H1 (cell line): ENCODE measurements at regions not wholly inside any gene's neighbourhood (a gene's known extent, or its start where the extent isn't known, plus 50 kb on each side); places are given as distances from the start of the nearest gene placed in this dataset.

ENCODE experiments used
- CTCF ChIA-PET: fragments of 300-600 bp; sonication (Branson Sonifier 250); formaldehyde crosslinking; loops from one replicate; lab custom pipeline; 2021; ENCODE audit not compliant: partially characterized antibody; lab: Charles Lee
- POLR2A ChIA-PET: fragments of 300-600 bp; sonication (Branson Sonifier 250); formaldehyde crosslinking; loops from one replicate; lab custom pipeline; 2021; ENCODE audit warnings: inconsistent platforms; ENCODE audit not compliant: partially characterized antibody; lab: Charles Lee
- DNase-seq, 2 experiments: peaks; one replicate each; pipeline versions ENCODE4 v3.0.0 to v3.0.0-alpha.2; 2010 to 2022; ENCODE audit warnings: low spot score in 2 of 2, low read depth in 1 of 2, mixed read lengths in 1 of 2
- FAIRE-seq: peaks from 2 replicates; lab custom pipeline; 2011; peaks lifted over from hg19 to GRCh38; lab: Jason Lieb, UNC
- H2AFZ ChIP-seq: 2 replicates; pipeline ENCODE4 v1.8.1; 2012; ENCODE audit warnings: low read length, inconsistent platforms
- H2AK5ac ChIP-seq: 2 replicates; pipeline ENCODE4 v1.6.1; 2013; ENCODE audit warnings: low read depth, low read length
- H2BK120ac ChIP-seq: replicated peaks from 2 replicates; pipeline ENCODE3; 2013; ENCODE audit warnings: low read depth, low read length, inconsistent platforms
- H2BK12ac ChIP-seq: 2 replicates; pipeline ENCODE4 v1.6.1; 2013; ENCODE audit warnings: low read depth, low read length
- H2BK15ac ChIP-seq: 2 replicates; pipeline ENCODE4 v1.6.1; 2013; ENCODE audit warnings: low read length
- H2BK20ac ChIP-seq: 2 replicates; pipeline ENCODE4 v1.6.1; 2013; ENCODE audit warnings: low read length
- H2BK5ac ChIP-seq: 2 replicates; pipeline ENCODE4 v1.6.1; 2013; ENCODE audit warnings: low read depth, low read length
- H3K14ac ChIP-seq: 2 replicates; pipeline ENCODE4 v1.6.1; 2013; ENCODE audit warnings: inconsistent platforms; ENCODE audit not compliant: insufficient read length
- H3K18ac ChIP-seq: 2 replicates; pipeline ENCODE4 v1.6.1; 2013; ENCODE audit warnings: low read length; ENCODE audit errors: extremely low read depth
- H3K23ac ChIP-seq: 2 replicates; pipeline ENCODE4 v1.6.1; 2013; ENCODE audit warnings: inconsistent platforms; ENCODE audit not compliant: insufficient read length
- H3K23me2 ChIP-seq: 2 replicates; pipeline ENCODE4 v1.6.1; 2013; ENCODE audit warnings: low read depth, low read length
- H3K27ac ChIP-seq: 2 replicates; pipeline ENCODE4 v1.6.1; 2011; ENCODE audit warnings: low read depth, low read length, inconsistent platforms
- H3K27me3 ChIP-seq, 4 experiments: replicated peaks in 1 of 4; 1 replicate in 1 of 4; 2 replicates in 3 of 4; pipeline versions ENCODE4 v1.6.1 to v1.8.1; 2011 to 2013; ENCODE audit warnings: low read length in 3 of 4, mild to moderate bottlenecking in 3 of 4, inconsistent platforms in 2 of 4, mixed read lengths in 2 of 4, moderate library complexity in 1 of 4; ENCODE audit not compliant: control insufficient read depth in 3 of 4, insufficient read depth in 3 of 4; ENCODE audit errors: extremely low read depth in 1 of 4
- H3K36me3 ChIP-seq, 4 experiments: 2 replicates each; pipeline versions ENCODE4 v1.6.1 to v1.8.1; 2011 to 2013; ENCODE audit warnings: mild to moderate bottlenecking in 4 of 4, low read length in 3 of 4, moderate library complexity in 2 of 4, control low read depth in 1 of 4, inconsistent platforms in 1 of 4; ENCODE audit not compliant: insufficient read depth in 4 of 4, control insufficient read depth in 2 of 4
- H3K4ac ChIP-seq: replicated peaks from 2 replicates; pipeline ENCODE3; 2013; ENCODE audit warnings: low read length, low read depth, mixed read lengths, inconsistent platforms; ENCODE audit not compliant: insufficient read length
- H3K4me1 ChIP-seq, 4 experiments: replicated peaks in 1 of 4; 1 replicate in 1 of 4; 2 replicates in 3 of 4; pipeline versions ENCODE4 v1.6.1 to v1.8.1; 2011 to 2013; ENCODE audit warnings: low read length in 3 of 4, inconsistent platforms in 2 of 4, mixed read lengths in 1 of 4; ENCODE audit not compliant: insufficient read depth in 4 of 4, control insufficient read depth in 3 of 4
- H3K4me2 ChIP-seq, 2 experiments: 2 replicates each; pipeline versions ENCODE4 v1.6.1 to v1.8.1; 2011 to 2013; ENCODE audit warnings: low read depth in 2 of 2, low read length in 2 of 2, control low read depth in 1 of 2, inconsistent platforms in 1 of 2, mild to moderate bottlenecking in 1 of 2; ENCODE audit not compliant: insufficient read depth in 1 of 2
- H3K4me3 ChIP-seq, 4 experiments: fragments of 200-600, 300-600 bp in 1 of 4; sonication (generic), shearing (Covaris generic), sonication (Bioruptor Twin) in 1 of 4; 2 replicates each; pipeline versions ENCODE4 v1.5.1 to v1.8.1; 2011 to 2016; ENCODE audit warnings: low read length in 4 of 4, low read depth in 3 of 4, control low read depth in 2 of 4, inconsistent platforms in 2 of 4, mild to moderate bottlenecking in 2 of 4, mixed read lengths in 1 of 4, moderate library complexity in 1 of 4; ENCODE audit not compliant: insufficient read depth in 2 of 4; ENCODE audit errors: extremely low read depth in 1 of 4
- H3K56ac ChIP-seq: replicated peaks from 2 replicates; pipeline ENCODE3; 2013; ENCODE audit warnings: low read depth, mild to moderate bottlenecking, mixed read lengths, low read length, inconsistent platforms; ENCODE audit not compliant: insufficient read length
- H3K79me1 ChIP-seq: 2 replicates; pipeline ENCODE4 v1.6.1; 2013; ENCODE audit warnings: low read depth, low read length, control low read depth
- H3K79me2 ChIP-seq, 2 experiments: 2 replicates each; pipeline versions ENCODE4 v1.6.1 to v1.8.1; 2012 to 2013; ENCODE audit warnings: low read length in 2 of 2, mild to moderate bottlenecking in 2 of 2, inconsistent platforms in 1 of 2; ENCODE audit not compliant: insufficient read depth in 2 of 2, control insufficient read depth in 1 of 2
- H3K9ac ChIP-seq, 4 experiments: replicated peaks in 1 of 4; 1 replicate in 1 of 4; 2 replicates in 3 of 4; pipeline versions ENCODE4 v1.6.1 to v1.8.1; 2011 to 2013; ENCODE audit warnings: low read depth in 3 of 4, low read length in 3 of 4, control low read depth in 2 of 4, mild to moderate bottlenecking in 2 of 4, moderate library complexity in 2 of 4, inconsistent platforms in 1 of 4; ENCODE audit errors: extremely low read depth in 1 of 4
- H3K9me3 ChIP-seq, 2 experiments: 2 replicates each; pipeline versions ENCODE4 v1.6.1 to v1.8.1; 2012 to 2013; ENCODE audit warnings: mild to moderate bottlenecking in 2 of 2, moderate library complexity in 2 of 2, control low read depth in 1 of 2, inconsistent platforms in 1 of 2, low read depth in 1 of 2, low read length in 1 of 2, mixed read lengths in 1 of 2; ENCODE audit not compliant: insufficient read depth in 2 of 2
- H4K20me1 ChIP-seq, 2 experiments: replicated peaks in 1 of 2; 2 replicates each; pipeline versions ENCODE3 to v1.8.1; 2011 to 2013; ENCODE audit warnings: inconsistent platforms in 2 of 2, low read length in 2 of 2, mild to moderate bottlenecking in 1 of 2; ENCODE audit not compliant: insufficient read depth in 2 of 2, control insufficient read depth in 1 of 2
- H4K5ac ChIP-seq: 2 replicates; pipeline ENCODE4 v1.6.1; 2013; ENCODE audit warnings: low read length, low read depth, mixed read lengths, inconsistent platforms; ENCODE audit not compliant: insufficient read length
- H4K8ac ChIP-seq: 2 replicates; pipeline ENCODE4 v1.8.0; 2013; ENCODE audit warnings: mild to moderate bottlenecking, moderate library complexity, low read length, inconsistent platforms; ENCODE audit not compliant: insufficient read depth; ENCODE audit errors: extremely low read depth
- H4K91ac ChIP-seq: replicated peaks from 2 replicates; pipeline ENCODE3; 2013; ENCODE audit warnings: low read length, mixed read lengths, inconsistent platforms; ENCODE audit not compliant: insufficient read length
- BACH1 ChIP-seq: IDR thresholded peaks from 2 replicates; pipeline ENCODE4 v1.6.1; 2012; ENCODE audit warnings: low read length, improper control_type of control experiment
- HDAC2 ChIP-seq, 2 experiments: fragments of 300-600 bp in 1 of 2; sonication (generic) in 1 of 2; IDR thresholded peaks; 2 replicates each; pipeline ENCODE4 v1.6.1; 2011 to 2012; ENCODE audit warnings: low read depth in 2 of 2, low read length in 2 of 2, mild to moderate bottlenecking in 2 of 2, moderate library complexity in 2 of 2, borderline replicate concordance in 1 of 2, inconsistent platforms in 1 of 2
- TBP ChIP-seq: IDR thresholded peaks from 2 replicates; pipeline ENCODE4 v1.6.1; 2011; ENCODE audit warnings: low read depth, low read length, improper control_type of control experiment
- WGBS, 2 experiments: shearing (Covaris generic) in 1 of 2; methylation state at CpG; one replicate each; pipeline versions ENCODE4 v1.1.6 to v1.1.7; 2013 to 2015; ENCODE audit warnings: low lambda C conversion rate in 2 of 2, mixed read lengths in 2 of 2, inconsistent platforms in 1 of 2, low coverage in 1 of 2, missing lambda C conversion rate in 1 of 2; ENCODE audit not compliant: insufficient replicate concordance in 2 of 2, insufficient coverage in 1 of 2, insufficient read length in 1 of 2; ENCODE audit errors: extremely low coverage in 1 of 2, missing lambda C conversion rate in 1 of 2; 5-methylcytosine and 5-hydroxymethylcytosine counted together
- TF ChIP-seq, protein P1 (sequence below): IDR thresholded peaks from 2 replicates; pipeline ENCODE4 v1.6.1; 2012; ENCODE audit warnings: inconsistent platforms

DNA sequence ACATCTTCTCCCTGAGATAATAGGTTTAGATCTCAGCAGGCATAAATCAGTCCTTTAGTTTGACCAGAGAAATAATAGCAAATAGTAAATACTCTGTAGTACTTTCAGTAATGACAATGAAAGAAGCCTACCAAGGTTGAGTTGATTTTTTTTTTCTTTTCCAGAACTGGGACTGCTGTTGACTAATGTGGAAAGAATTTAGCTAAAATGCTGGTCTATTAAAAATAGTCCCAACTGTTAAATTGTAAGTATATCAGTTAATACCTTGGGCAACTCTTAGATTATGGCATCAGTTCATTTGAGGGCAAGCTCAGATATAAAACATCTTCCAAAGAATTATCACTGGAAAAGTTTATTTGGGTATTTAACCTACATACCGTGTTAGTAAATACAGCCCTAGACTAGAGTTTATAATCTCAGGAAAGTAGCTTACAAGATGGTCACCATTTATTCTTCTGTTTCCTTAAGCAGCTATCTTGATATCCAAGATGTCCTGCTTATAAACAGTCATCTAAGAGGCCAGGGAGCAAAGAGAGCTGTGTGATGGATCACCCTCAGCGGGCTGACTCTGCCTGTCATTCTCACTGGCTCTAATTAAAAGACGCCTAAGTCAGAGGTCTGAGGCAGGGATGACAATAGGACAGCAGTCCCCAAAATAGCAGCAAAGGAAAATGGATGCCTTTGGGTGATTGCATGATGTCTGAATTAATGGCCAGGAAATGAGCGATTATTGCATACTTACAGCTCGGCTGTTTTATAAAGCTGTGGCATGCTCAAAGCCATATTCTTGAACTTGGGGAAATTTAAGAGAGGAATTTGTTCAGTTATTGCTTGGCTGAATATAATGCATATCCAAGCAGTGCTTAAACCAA, 121.3 kb downstream of the MTX2 start:
- no peak overlapping the region for H2BK15ac ChIP-seq
- H3K4me3 ChIP-seq, result no peak overlapping the region
- H3K56ac ChIP-seq, result no peak overlapping the region
- H3K27me3 ChIP-seq, result no peaks in the 10 kb centered on the region
- H4K91ac ChIP-seq, result no peak overlapping the region
- H4K8ac ChIP-seq, result no peak overlapping the region
- H3K36me3 ChIP-seq, result no peaks in the 10 kb centered on the region
- H3K79me1 ChIP-seq, result no peaks in the 10 kb centered on the region
- no peak overlapping the region for H3K27ac ChIP-seq
- TF ChIP-seq HDAC2 (IDR thresholded peaks at IDR 0.05; ENCODE audit: borderline replicate concordance in 1 of 2, low read depth in 2 of 2, low read length in 2 of 2) (no peak), BACH1 (no peak), TBP (no peak)
- TF ChIP-seq, protein P1, sequence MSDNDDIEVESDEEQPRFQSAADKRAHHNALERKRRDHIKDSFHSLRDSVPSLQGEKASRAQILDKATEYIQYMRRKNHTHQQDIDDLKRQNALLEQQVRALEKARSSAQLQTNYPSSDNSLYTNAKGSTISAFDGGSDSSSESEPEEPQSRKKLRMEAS, result no peak
- CTCF ChIA-PET, result interaction anchor here (0.9 to 1.2 kb wide), 3 partner anchors 25 to 250 kb away, joined by 3 to 4 read pairs (median 3); no protein-coding TSS in a partner anchor
- no peak overlapping the region for H2BK12ac ChIP-seq
- H2AK5ac ChIP-seq, result no peak overlapping the region
- DNase-seq (no peak), FAIRE-seq (no peak)
- H2BK120ac ChIP-seq, result no peak overlapping the region
- no peak overlapping the region for H3K14ac ChIP-seq
- no peak overlapping the region for H2AFZ ChIP-seq
- H3K9me3 ChIP-seq, result no peaks in the 10 kb centered on the region
- no peak overlapping the region for H2BK20ac ChIP-seq
- no peak overlapping the region for H3K18ac ChIP-seq
- H2BK5ac ChIP-seq, result no peak overlapping the region
- no peak overlapping the region for H3K23ac ChIP-seq
- WGBS, 2 experiments, result 75% methylated on average over 5 of the region's 5 CpGs; no CpG with 5 or more reads in 1 of the 2 experiments
- H3K9ac ChIP-seq, result no peak overlapping the region
- no peak overlapping the region for H3K4me2 ChIP-seq
- no peak overlapping the region for H3K4ac ChIP-seq
- H4K20me1 ChIP-seq, result no peaks in the 10 kb centered on the region
- no peak overlapping the region for H4K5ac ChIP-seq
- no peaks in the 10 kb centered on the region for H3K79me2 ChIP-seq
- POLR2A ChIA-PET, result interaction anchor here (1.2 kb wide), 1 partner anchor 18 kb away, joined by 3 read pairs; no protein-coding TSS in a partner anchor
- H3K23me2 ChIP-seq, result no peaks in the 10 kb centered on the region
- no peaks in the 10 kb centered on the region for H3K4me1 ChIP-seq
